ENCODE measurements at regions not wholly inside any gene's neighbourhood (a gene's known extent, or its start where the extent isn't known, plus 50 kb on each side); places are given as distances from the start of the nearest gene placed in this dataset.

DNA sequence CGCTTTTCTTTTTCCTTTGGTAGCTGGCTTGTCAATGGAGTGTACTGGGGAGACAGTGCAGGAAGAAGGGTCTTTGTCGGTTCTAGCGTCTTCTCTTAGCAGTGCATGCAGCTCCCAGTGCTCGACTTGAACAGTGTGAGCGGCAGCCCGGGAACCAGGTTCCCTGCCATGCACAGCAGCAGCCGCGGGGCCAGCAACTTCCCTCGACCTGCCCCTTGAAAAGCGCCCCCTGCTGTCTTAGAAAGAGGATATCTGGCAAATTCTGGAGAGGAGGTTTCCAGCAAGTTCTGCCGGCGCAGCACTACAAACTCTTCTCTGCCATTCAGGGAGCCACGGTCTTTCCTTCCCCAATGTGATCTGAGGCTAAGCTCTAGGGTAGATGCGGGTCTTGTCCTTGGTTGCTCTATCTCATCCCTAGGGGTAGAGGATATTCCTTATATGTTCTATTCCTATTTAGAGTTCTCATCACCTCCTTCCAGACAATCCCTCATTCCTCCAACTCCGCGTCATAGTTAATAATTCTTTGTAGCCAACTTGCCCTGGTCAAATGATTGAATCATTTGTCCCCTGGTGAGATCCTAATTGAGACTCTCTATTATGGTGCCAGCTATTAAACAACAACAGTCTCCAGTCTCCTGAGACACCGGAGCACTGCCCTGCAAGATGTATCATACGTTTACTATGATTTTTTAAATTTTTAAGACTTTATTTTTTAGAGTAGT, 451.3 kb downstream of the PMP22 start:
- no peak for DNase-seq (ENCODE audit: low read depth)

DNA sequence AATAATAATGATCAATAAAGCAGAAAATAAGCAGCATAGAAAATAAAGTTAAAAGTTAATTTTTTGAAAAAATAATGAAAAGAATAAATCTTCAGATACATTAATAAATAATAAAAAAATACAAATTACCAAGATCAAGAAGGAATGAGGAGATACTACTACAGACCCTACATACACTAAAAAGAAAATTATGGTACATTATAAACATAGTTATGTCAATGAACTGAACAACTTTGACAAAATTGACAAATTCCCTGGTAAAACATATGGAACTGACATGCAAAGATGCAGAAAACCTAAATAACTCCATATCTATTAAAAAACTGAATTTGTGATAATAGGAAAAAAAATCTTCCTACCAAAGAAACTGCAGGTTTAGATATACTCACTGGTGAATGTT, 456.7 kb downstream of the PMP22 start:
- no peak for DNase-seq (ENCODE audit: low read depth)

DNA sequence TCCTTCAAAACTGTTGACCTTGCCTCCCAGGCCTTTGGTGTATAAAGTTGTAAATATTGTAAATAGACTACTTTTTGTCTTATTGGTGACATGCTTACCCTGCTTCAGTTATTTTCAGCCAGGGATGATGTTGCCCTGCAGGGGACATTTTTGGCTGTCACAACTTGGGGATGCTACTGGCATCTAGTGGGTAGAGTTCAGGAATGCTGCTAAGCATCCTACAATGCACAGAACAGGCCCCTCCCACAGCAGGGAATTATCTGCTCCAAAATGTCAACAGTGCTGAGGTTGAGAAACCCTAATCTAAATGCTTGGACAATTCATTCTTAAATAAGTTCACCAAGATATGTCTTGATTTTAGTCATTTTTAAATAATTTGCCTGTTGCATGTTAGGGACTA, 459.8 kb downstream of the PMP22 start:
- DNase-seq (ENCODE audit: low read depth) = no peak

DNA sequence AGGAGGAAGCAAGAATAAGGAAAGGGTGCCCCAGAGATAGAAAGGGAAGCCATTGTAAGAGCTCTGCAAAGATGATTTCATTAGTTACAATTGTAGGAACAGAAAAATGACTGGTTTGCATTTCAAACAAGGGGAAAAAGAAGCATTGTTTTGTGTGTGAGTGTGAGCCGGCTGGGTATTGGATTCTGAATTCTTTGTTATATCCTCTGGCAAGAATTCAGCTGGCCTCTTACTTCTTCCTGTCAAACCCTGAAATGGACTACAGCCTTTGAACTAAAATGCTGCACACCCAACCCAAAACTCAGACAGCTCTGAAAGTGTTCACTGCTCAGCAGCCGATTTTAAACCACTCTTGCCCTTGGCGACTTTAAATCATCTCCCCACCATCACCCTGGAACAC, 461.3 kb downstream of the PMP22 start:
- no peak for DNase-seq (ENCODE audit: low read depth)

DNA sequence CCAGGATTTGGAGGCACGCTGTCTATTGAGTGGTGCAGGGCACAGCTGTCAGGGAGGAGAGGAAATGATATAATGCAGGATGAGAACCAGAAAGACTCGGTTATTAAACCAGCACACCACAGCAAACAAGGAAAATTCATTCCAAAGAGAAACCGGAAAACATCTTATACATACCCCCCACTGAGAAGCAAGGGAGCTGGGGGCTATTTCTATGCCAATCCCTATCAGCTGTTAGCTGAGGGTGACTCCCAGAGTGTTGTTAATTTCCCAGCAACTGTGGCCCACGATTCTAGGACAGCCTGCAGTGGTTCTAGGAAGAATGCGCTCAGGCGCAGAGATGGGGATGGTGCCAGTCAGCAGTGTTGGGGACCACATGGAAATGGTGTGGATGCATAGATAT, 467.3 kb downstream of the PMP22 start:
- no peak for DNase-seq (ENCODE audit: low read depth)

DNA sequence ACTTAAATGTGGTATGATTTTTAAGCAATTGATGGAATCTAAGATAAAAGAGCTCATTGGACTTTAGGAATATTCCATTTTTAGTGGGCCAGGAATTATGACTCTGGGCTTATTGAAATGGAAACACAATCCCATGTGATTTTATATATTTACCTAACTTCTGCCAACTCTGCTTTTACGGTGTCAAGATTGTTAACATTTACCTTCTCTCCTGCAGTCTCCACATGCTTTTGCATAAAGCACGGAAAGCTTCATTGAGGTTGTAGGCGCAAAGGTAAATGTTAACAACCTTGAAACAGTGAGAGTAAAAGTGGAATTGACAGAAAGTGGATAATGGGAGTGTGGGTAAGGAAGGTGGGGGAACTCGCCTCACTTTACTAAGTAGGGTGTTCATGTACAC, 468.1 kb downstream of the PMP22 start:
- DNase-seq (ENCODE audit: low read depth) = no peak

DNA sequence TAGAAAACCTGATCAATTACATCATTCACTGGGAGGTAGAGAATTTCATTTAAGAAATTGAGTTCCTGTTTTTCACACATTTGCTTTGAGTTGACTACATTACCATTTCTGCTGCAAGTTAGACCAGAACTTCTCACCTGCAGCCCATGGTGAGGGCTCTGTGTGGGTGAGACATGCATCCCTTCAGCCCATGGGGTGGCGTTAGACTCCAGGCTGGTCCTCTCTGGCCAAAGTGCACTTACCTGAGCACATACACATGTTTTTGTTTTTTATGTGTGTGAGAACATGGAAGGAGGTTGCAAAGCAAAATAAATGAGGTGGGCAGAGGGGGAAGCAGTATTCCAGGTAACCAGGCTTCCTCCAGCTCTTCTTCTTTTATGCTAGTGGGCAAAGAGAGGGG, 470.2 kb downstream of the PMP22 start:
- no peak for DNase-seq (ENCODE audit: low read depth)

DNA sequence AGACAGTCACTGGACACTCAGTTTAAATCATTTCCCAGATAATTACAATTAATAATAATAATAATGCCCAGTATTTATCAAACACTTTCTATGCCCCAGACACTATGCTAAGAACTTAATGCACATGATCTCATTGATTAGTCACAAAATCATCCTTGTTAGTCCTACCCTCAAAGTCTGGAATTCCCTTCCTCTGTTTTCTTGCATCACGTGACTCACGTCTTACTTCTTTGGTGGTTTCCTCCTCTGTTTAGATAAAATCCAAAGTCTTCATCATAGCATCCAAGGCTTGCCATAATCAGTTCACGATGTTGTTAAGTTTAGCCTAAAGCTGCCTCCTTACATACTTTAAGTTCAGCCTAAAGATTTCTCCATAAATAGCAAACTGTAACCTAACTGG, 471.9 kb downstream of the PMP22 start:
- DNase-seq (ENCODE audit: low read depth) = no peak

DNA sequence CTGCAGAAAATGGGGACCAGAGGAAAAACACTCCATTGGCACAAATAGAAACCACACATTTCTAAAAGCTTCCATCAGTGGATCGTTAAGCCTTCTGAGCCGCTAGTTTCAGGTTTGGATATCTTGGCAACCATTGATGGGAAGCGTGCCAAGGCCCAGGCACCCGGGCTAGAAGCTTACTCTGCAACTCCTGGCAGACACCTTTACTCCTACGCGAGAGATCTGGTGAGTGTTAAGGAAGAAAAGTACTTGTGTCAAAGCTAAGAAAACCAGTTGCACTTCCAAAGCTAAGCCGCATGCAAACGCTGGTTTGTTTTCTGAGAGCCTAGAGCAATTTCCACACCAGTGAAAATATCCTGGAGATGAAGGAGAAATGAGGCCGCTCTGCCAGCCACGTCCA, 472.4 kb downstream of the PMP22 start:
- DNase-seq (ENCODE audit: low read depth) = no peak

DNA sequence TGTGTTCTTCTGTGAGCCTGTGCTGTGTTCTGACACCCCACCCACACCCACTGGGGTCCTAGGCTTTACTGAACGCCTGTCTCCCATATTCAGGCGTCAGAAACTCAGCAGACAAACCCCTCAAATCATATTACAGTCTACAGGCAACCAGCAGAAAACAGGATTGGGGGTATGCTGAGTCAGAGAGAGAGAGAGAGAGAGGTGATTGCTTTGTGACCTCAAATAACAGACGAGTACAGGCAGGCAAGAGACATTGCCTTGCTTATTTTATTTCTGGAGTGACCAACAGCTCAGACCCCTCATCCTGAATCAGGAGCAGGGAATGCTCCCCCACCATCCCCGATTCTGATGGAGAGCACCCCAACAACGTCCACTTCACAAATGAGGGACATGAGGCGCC, 473.9 kb downstream of the PMP22 start:
- DNase-seq (ENCODE audit: low read depth) = no peak

DNA sequence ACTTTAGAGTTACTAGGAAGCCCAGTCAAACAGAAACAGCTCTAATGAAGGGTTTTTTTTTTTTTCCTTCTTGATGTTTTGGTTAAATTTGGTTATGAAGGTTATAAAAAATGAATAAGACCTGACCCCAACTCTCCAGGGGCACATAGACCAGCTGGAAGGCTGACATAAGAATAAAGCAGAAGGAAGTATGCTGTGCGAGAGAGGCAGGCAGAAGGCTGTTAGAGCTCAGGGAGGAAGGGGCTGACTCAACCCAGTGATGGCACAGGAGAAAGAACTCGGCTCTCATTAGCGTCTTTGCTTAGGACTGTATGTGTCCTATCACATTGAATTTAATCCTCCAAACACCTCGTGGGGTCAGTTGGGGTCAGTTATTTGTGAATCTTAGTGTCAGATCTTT, 474.6 kb downstream of the PMP22 start:
- DNase-seq (ENCODE audit: low read depth) = no peak

DNA sequence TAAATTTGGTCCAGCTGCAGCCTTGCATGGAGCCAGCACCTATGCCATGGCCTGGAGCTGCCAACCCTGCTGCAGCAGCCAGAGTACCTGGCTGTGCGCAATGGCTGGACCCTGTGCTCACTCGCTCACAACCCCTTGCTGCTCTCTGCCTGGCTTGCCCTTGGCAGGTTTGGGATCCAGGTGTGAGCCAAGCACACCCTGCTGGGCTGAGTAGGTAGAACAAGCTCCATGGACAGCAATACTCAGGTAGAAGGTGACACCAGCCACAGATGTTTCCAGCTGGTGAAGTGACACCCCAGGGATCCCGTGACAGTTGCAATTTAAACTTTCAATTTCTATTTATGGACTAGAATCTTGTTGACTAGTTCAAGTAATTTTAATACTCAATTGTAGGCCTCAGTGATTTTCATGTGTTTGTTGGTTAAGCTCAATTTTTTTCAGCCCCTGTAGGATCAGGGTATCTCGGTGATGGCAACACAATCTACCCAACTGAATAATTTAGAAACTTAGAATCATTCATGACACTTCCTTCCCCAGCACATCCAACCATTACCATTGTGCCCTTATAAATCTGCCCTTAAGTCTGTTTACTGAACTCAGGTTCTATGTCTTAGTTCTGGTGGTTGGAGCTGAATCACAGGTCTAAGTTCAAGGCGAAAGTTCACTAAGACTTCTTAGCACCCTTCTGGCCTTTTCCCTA, 480.0 kb downstream of the PMP22 start:
- no peak for DNase-seq (ENCODE audit: low read depth)

DNA sequence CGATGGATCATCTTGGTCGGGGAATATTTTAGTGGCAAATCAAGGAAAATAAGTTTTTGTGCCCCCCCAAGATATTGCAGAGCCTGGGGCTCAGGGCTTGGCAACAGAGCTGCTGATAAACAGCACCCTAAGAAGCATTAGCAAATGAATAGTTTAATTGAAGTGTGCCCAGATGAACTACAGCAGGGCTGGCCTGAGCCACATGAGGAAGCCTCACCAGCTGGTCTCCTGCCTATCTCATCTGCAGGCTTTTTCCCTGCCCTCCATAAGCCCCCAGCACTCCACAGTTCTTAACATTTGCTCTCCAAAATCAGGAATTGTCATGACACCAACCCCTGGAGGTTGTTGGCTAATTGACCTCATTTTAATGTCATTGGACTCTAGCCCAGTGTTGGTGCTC, 480.2 kb downstream of the HS3ST3B1 start:
- no peak for DNase-seq (ENCODE audit: low read depth)

DNA sequence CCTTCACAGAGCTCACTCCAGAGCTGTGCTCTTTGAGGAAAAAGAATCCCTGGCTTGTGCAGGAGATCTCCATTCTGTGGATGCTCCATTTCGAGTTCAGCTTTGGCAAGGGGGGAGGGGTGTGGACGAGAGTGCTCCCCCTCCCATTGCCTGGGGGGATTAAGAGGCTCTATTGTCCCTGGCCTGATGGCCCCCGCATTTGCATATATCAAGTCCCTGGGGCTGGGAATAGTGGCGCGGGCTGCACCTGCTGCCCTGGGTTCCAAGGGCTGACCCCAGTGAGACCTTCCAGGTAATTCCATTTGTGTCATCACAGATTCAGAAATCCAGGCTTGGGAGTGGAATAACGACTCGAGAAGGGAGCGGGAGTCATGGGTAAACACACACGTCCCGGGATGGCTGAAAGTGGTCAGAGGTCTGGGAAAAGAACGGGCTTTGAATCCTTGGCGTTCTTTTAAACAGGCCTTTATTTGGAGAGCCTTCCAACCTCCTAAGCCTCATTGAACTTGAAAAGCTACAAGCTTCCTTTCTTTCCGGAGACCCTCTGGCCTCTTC, 479.3 kb downstream of the HS3ST3B1 start:
- no peak for DNase-seq (ENCODE audit: low read depth)

DNA sequence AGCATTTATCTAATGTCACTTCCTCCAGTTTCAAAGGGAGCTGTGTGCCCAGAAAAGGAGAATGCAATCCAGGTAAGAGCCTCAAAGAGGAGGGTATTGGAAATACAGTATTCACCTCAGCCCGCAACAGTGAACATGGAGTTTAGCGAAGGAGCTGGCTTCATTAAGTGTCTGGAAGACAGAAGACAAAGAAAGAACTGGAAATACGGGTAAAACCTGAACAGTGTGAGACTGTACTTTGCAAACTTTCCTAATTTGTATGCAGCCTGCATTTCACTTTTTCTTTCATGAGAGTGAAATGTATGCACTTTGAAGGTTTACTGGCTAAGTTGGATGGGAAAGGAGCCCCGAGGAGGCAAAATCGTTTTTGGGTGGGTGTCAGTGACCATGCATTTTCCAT, 478.4 kb downstream of the HS3ST3B1 start:
- no peak for DNase-seq (ENCODE audit: low read depth)

DNA sequence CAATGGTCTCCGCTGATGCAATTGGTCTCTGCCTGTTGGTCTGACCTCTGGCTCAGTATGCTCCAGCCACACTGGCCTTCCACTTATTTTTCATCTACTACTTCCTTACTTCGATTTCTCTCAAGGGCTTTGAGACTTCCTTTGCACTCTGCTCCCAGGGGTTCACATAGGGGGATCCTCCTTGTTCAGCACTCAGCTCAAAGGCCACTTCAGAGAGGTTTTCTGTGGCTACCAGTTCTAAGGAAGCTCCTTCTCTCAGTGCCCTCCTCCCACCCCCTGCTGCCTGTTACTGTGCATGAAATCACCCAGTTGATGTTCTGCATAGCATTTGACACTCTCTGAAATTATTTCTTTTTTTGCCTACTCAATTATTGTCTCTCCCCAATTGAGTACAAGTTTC, 476.4 kb downstream of the HS3ST3B1 start:
- DNase-seq (ENCODE audit: low read depth) = no peak

DNA sequence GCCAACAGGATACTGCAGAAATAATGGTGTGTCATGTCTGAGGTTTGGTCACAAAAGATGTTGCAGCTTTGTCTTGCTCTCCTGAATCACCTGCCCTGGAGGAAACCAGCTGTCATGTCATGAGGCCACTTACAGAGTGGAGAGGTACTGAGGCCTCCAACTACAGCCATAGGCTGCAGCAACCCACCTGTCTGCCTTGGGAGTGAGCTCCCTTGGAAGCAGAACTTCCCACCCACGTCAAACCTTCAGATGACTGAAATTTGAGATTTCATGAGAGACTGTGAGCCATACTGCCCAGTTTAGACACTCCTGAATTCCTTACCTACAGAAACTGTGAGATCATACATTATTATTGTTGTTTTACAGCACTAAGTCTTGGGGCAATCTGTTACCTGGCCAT, 475.9 kb downstream of the HS3ST3B1 start:
- DNase-seq (ENCODE audit: low read depth) = no peak

DNA sequence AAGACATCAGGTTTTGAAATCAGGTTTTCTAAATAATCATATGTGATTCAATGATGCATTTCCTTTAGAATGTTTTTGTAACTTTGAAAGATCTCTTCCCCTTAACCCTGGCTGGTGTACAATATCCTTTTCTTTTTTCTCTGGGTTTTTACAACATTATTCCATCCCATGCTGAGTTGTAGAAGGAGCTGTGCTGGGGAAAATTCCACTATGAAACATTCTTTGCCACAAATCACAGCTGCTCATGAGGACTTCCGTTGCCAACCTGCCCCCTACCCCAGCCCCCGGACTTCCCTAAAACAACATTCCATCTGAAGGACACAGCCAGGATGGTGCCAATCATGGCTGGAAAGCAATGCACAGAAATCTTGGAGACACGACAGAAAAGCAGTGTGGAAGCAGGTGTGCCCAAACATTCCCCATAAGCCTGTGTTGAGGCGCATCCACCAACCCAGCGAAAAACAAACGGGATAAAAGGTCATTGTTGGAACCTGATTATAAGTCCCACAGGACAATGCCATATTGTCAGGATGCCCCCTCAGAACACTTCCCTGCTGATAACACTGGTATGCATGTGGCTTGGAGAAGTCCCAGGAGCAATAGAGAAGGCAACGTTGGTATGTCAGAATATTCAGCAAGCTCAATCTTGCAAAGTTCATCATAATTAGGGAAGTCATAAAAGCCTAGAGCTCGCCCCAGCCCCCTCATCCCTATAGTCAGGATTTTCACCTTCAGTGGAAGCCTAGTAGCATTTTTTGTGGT, 475.0 kb downstream of the HS3ST3B1 start:
- no peak for DNase-seq (ENCODE audit: low read depth)

DNA sequence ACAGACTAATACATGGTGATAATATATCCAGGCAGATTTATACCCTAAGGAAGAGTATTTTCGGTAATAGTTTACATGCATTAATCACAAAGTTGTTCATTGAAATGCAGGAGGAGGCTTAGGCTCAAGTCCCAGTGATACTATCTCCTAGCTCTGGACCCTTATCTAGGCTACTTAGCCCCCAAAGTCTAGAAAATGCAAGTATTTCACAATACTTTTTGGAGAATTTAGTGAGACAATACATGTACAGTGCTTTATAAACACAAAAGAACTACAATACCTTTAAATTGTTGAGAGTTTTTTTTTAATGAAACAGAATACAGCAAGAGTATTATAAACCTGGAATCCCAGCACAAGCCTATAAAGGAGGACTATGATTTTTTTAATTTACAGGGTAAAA, 473.9 kb downstream of the HS3ST3B1 start:
- DNase-seq (ENCODE audit: low read depth) = no peak

DNA sequence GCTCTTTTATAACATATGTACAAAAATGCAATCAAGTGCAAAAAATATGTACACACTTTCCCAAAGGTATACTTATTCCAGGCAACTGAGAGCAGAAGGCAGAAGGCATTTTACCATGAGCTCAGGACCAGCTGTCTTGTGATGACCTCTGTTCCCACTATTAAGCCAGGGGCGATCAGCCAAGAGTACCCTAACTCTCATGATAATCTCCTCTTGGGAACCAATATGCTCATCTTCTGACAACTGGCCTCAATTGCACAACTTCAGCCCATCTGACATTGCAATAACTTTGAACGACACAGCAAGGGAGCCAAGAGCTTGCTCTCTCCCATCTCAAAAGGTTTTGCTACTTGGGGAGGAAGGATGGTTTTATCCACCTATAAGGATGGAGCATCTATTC, 471.9 kb downstream of the HS3ST3B1 start:
- no peak for DNase-seq (ENCODE audit: low read depth)

DNA sequence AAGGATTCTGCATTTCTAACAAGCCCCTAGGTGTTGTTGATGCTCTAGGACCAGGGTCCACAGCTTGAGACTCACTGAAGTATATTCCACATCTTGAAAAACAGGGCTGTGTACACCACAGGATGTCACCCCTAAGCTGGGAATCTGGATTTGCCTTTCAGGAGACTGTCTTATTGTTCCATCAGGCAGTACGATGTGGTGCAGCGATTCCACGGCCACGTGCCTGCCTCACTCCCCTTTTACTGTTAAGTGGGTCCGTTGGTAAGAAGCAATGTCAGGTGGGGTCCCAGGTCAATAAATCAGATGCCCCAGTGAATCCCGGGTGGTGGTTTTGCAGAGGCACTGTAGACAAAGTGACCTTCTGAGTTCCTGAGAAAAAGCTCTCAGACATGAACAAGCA, 470.7 kb downstream of the HS3ST3B1 start:
- DNase-seq (ENCODE audit: low read depth) = no peak

DNA sequence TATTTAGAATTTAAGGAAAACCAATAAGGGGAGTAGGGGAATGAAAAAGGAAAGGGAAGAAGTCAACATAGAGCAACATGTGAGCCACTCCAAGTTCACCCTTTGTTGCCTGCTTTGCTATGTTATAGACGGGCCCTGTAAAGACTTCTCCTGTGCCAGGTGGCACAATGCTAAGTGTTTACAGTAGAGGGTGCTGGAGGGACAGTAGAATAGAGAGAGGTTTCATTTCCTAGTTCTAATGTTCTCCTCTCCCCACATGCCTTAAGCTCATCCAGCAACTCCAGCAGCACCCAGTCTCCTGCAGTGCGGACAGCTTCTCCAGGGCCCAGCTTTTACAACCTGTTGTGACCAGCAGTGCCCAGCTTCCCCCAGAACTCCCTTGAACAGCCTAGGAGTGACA, 468.0 kb downstream of the HS3ST3B1 start:
- DNase-seq (ENCODE audit: low read depth) = no peak

Measured in activated T-cell treated with anti-CD3 and anti-CD28 coated beads for 48 hours (primary cell).